SK-MEL-5 (cell line): ENCODE measurements at regions not wholly inside any gene's neighbourhood (a gene's known extent, or its start where the extent isn't known, plus 50 kb on each side); places are given as distances from the start of the nearest gene placed in this dataset.
A peak's percentile ranks its signal among the peaks of the same experiment; 100 is the strongest.

Source experiments
- DNase-seq: peaks from one replicate; pipeline ENCODE4 v3.0.0-alpha.2; 2016; ENCODE audit warnings: low read depth, low spot score
- in situ Hi-C: cut with HindIII; loops from 2 replicates; pipeline ENCODE4 v1.10.0; 2016; ENCODE audit warnings: low sequenced_read_pairs, high pct_unique_total_duplicates, low pct_unique_long_range_greater_than_20kb

- in situ Hi-C loops, result no loop called here
- no peak for DNase-seq
These were observed 191.2 kb upstream of the PDE10A start for GRCh38 chr6:165854061-165854862.

GRCh38 chr6:165852676-165853075 lies 189.6 kb upstream of the PDE10A start:
- in situ Hi-C loops, result no loop called here

GRCh38 chr6:165850434-165851019 lies 187.5 kb upstream of the PDE10A start:
- peak; percentile 55 for DNase-seq
- in situ Hi-C loops, result no loop called here

More at GRCh38 chr6:165852676-165853075, 189.6 kb upstream of the PDE10A start:
- DNase-seq, result no peak

GRCh38 chr6:165849534-165850430 lies 186.7 kb upstream of the PDE10A start:
- no peak for DNase-seq
- in situ Hi-C loops, result no loop called here

- DNase-seq, result no peak
- in situ Hi-C loops, result no loop called here
These were observed 185.0 kb upstream of the PDE10A start for GRCh38 chr6:165848086-165848426.

GRCh38 chr6:165847407-165848085 lies 184.5 kb upstream of the PDE10A start:
- in situ Hi-C loops, result no loop called here
- no peak for DNase-seq

DNA sequence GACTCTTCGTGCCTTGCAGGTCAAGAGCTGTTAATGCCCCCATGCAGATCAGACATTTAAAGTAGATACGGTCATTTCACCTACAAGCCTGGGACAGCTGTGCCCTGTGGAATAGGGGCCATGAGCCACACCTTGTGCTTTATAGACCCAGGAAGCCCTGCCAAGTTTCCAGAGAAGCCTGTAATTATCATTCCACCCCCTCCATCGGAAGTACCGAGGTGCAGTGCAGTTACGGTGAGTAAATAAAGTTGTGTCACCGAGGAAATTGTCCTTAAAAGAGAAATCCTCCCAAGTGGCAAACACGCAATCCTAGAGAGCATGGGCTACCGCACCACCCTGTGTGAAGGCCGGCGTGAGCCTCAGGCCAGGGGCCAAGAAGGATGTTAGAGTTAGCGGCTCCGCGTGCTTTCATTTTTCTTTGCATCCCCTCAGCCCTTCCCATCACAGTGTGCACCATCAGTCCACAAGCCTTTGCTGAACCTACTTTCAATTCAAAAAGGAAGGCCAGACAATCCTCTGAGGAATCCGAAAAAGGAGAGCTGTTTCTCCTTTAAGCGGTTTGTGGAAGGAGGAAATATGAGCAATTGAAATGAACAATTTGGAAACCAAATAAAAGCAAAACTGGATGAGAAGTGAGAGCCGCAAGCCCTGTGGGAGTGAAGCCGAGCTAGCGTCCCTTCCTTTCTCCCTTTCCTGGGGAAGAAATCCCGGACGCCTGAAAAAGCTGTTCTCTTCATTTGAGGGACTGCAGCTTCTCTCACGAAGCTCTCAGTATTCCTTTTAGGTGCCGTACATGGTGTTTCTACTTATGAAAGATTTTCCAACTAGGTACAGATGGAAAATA lies 183.3 kb upstream of the PDE10A start:
- in situ Hi-C loops, result no loop called here
- no peak for DNase-seq

DNA sequence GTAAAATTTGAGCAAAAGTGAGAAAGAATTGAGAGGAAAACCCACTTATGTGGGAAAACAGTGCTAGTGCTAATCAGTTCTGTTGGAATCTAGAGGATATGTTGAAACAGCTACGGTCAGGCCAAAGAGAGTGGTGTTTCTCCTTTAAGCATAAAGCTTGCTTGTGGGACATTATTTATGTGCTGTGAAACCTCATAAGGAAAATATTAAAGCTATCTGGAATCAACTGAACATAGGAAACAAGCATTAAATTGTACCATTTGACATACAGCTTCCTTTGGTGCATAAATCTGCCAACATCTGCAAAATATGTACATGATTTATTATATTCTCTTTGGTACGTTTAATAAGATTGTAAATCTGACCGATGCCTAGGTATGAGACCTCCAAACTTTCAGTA lies 182.5 kb upstream of the PDE10A start:
- in situ Hi-C loops, result no loop called here
- DNase-seq, result no peak

DNA sequence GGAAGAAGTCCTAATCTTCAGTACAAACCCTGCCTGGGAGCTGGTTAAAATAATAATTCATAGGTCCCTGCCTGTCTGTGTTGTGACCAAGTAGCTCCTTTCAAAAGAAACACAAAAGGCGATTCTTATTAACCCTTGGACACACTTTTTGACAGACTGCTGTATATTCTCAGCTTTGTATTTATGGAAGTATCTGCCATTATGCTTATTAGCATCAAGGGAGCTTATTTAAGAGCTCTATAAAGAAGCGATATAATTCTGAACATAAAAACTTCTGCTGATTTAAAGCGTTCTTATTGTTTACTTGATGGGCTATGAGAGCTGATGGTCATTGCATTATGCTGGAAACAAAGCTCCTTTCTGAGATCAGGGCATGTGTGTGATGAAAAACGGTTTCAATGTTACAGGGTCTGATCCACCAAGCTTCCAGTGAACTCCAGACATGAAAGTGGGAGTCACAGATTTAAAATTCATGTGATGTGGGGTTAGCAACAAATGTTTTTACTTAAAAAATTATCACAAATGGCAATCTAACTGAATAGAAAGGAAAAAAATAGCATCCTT lies 181.8 kb upstream of the PDE10A start:
- DNase-seq, result peak; percentile 11
- in situ Hi-C loops, result no loop called here

GRCh38 chr6:165844232-165844631 lies 181.2 kb upstream of the PDE10A start:
- in situ Hi-C loops, result no loop called here

DNA sequence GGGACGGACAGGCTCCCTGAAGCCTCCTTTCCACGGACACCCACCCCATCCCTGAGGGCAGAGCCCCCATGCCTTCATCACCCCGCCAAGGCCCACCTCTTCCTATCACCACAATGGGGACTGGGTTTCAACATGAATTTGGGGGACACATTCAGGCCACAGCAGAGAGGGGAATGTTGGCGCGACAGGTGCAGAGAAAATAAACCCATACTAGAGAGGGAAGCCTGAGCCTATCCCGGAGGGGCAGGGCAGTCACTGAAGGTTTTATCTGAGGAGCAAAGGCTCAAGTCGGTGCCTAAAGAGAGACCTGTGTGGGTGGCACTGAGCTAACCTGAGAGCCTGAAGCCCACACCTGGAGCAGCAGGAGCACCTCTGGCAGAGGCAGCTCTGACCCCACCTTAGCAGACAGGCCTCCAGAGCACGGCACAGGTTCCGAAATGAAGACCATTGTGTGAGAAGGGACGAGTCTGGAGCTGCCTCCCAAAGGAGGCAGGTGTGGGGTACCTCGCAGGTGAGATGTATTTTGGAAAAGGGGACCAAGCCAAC lies 180.6 kb upstream of the PDE10A start:
- in situ Hi-C loops, result no loop called here
- DNase-seq, result no peak

More at GRCh38 chr6:165844232-165844631, 181.2 kb upstream of the PDE10A start:
- no peak for DNase-seq

- in situ Hi-C loops, result no loop called here
- no peak for DNase-seq
These were observed 180.1 kb upstream of the PDE10A start for GRCh38 chr6:165843121-165843520.

DNA sequence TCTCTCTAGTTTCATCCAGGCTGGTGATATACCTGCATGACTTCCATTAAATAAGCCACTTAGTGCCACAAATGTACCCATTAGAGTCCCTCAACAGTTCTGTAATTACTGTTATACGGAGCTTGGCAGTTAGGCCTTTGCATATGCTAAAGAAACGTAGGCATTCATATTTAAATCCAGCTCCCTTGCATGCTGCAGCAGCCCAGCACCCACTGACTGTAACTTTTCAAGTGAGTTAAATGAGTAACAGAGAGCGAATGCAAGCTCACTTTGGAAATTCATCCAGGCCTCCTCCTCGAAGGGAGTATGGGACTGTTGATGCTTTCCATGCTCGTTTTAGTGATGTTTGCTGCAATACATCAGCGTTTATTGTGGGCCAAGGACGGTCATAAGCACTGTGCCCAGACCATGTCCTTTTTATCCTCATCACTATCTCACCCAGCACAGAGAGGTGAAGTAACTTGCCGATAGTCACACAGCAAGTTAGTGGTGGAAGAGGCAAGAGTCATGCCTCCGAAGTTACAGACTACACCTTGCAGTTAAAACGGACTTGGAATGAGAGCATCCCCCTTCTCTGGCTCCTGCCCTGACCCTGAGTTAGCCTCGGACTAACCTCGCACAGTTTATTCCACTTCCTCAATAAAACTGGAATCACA lies 179.4 kb upstream of the PDE10A start:
- DNase-seq, result no peak
- in situ Hi-C loops, result no loop called here

DNA sequence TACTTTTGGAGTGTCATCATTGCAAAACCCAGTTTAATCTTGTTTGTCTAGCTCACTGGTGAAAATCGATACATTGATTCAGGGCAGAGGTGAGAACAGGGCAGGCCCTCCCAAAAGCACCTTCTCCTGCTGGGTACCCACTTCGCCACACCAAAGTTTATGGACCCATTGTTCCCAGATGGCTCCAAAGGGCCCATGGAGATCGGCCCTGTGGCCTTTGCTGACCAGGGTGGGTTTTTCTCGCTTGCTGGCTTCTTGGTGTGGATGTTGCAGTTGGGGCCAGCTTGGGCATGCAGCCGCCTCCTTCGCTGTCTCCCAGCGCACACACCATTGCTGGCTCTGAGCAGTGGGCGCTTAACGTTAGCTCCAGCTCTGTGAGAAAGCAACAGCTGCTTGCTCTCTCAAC lies 178.1 kb upstream of the PDE10A start:
- DNase-seq, result no peak
- in situ Hi-C loops, result no loop called here

- in situ Hi-C loops, result no loop called here
- DNase-seq, result no peak
These were observed 175.1 kb upstream of the PDE10A start for GRCh38 chr6:165837948-165838745.
